ENCODE measurements at regions not wholly inside any gene's neighbourhood (a gene's known extent, or its start where the extent isn't known, plus 50 kb on each side); places are given as distances from the start of the nearest gene placed in this dataset.

DNA sequence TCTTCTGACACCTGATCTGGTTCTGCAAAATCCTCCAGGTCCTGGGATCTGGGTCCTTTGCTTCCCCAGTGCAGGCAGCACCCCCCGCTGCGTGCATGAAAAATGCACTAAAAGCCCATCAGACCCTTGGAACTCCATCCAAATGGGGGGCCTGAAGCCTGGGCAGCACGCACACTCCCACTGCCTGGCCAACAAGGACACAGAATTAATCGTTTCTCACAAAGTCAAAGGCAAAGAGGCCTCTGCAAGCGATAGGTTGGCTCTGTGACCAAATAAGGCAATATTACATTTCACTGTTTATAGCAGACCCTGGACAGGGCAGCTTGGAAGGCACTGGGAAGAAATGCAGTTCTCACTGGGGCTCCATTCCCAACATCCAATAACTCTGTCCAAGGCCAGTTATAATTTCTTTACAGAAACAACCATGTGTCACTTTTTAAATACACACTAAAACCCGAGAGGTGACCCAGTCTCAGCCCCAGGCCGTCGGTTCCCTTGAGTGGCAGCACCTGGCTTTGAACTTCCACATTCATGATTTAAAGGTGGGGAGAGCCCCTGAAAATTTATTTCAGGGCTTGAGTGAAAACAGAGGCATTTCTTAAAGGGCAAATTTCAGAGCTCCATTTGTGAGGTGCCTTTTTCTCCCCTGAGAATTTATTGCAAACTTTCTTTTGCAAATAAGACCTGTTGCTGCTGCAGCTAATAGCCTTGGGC, 114.4 kb upstream of the ANO1 start:
- Mint-ChIP-seq H3K9me3 (peaks cover 4% of the 10 kb centered on the region), H3K27me3 (ENCODE audit: low read depth) (peaks cover 12% of the 10 kb centered on the region), H3K4me1 (ENCODE audit: low read depth) (no peaks in the 10 kb centered on the region), H3K4me3 (no peak overlapping the region), H3K36me3 (ENCODE audit: insufficient read depth) (no peaks in the 10 kb centered on the region)
- DNase-seq: no peak
- no peak for ATAC-seq

DNA sequence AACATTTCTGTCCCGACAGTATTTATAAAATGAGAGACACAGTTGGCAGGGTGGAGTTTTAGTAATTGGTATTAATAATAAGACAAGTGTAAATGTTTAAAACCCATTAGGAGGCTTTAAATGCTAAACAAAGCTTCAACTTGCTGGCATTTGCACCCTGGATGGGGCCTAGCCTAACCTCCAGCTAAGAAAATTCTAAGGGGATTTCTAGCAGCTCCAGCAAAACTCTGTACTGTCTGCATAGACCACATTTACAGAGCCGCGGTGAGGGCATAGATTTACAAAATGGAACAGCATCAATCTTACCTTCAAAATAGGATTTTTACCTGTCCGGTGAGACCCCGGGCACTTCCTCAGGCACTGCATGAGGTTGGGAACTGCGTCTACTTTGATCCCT, 113.9 kb upstream of the ANO1 start:
- H3K36me3 Mint-ChIP-seq (ENCODE audit: insufficient read depth): no peaks in the 10 kb centered on the region
- H3K4me3 Mint-ChIP-seq: no peak overlapping the region
- H3K27me3 Mint-ChIP-seq (ENCODE audit: low read depth): peaks cover 12% of the 10 kb centered on the region
- DNase-seq (no peak), ATAC-seq (no peak)
- no peaks in the 10 kb centered on the region for H3K4me1 Mint-ChIP-seq (ENCODE audit: low read depth)
- no peaks in the 10 kb centered on the region for H3K9me3 Mint-ChIP-seq

DNA sequence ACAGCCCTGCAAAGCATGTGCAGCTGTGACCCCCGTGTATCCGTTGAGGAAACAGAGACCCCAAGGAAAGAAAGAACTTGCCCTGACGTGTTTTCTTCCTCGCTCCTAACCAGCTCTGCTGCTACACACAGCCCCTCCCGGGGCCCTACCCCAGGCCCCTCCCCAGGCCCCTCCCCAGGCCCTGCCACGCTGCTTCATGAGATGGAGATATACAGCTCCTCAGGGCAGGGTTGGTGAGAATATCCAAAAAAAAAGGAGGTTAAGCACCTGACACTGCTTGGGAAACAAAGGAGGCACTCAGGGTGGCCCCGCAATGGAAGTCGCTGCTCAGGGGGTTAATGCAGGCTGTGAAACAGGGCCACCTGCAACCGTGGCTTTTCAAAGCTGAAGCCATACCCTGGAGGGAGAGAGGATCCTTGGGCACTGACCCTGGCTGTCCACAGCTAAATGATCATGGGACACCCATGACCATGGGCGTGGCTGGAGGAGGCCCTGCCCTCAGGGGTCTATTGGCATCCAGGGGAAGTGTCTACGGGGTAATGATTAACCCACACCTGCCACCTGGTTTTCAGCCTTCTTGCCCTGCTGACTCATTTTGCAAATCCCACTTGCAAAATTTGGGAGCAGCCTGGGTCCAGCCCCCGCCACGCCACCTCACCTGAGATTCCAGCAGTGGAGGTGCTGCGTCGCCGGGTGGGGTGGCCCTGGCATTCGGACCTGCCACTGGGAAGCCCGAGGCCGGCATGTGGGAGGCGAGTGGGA, 112.1 kb upstream of the ANO1 start:
- Mint-ChIP-seq H3K36me3 (ENCODE audit: insufficient read depth) (no peaks in the 10 kb centered on the region), H3K4me1 (ENCODE audit: low read depth) (peaks cover 3% of the 10 kb centered on the region), H3K4me3 (no peak overlapping the region), H3K9me3 (no peaks in the 10 kb centered on the region), H3K27me3 (ENCODE audit: low read depth) (peaks cover 12% of the 10 kb centered on the region)
- DNase-seq (no peak), ATAC-seq (no peak)

DNA sequence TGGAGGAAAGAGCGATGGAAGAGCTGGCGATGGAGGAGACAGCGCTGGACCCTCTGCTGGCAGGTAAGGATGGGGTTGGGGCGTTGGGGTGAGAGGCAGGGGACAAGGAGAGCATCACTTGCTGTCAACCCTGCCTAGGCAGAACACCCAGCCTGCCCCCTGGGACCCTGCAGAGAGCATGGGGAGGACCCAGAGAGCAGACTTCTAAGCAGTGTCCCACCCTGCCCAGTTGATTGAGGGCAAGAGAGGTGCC, 111.6 kb upstream of the ANO1 start:
- no peaks in the 10 kb centered on the region for H3K9me3 Mint-ChIP-seq
- H3K4me1 Mint-ChIP-seq (ENCODE audit: low read depth): peaks cover 3% of the 10 kb centered on the region
- DNase-seq (no peak), ATAC-seq (no peak)
- no peak overlapping the region for H3K4me3 Mint-ChIP-seq
- no peaks in the 10 kb centered on the region for H3K36me3 Mint-ChIP-seq (ENCODE audit: insufficient read depth)
- peaks cover 12% of the 10 kb centered on the region for H3K27me3 Mint-ChIP-seq (ENCODE audit: low read depth)

DNA sequence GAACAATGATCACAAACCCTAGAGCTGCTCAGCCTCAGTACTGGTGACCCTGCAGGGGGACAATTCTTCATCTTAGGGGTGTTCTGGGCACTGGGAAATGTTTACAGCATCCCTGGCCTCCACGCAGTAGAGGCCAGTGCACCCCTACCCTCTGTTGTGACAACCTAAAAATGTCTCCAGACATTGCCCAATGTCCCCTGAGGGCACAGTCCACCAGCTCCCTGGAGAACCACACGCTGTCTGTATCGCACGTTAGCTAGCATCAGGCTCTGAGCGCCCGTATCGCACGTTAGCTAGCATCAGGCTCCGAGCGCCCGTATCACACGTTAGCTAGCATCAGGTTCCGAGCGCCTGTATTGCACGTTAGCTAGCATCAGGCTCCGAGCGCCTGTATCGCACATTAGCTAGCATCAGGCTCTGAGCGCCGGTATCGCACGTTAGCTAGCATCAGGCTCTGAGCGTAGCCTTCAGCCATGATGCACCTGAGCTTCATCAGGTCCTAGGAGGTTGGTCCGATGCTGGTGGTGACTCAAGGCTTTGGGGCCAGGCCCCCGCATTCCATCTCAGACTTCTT, 111.1 kb upstream of the ANO1 start:
- ATAC-seq (no peak), DNase-seq (no peak)

DNA sequence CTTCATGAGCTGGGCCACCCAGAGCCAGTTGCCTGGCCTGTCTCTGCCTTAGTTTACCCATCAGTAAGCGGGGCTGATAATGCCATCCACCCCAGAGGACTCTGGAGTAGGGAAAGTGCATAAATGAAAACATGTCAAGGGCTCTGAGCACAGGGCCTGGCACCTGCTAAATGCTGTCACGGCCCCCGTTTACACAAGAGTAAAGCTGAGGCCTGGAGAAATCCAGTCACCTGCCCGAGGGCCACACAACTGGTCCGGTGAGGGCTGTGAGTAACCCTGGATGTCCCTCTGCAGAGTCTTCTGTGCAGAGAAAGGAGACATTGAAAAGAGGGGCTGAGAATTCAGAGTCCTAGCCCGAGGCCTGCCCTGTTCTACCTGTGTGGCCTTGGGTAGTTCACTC, 110.6 kb upstream of the ANO1 start:
- peaks cover 10% of the 10 kb centered on the region for H3K27me3 Mint-ChIP-seq (ENCODE audit: low read depth)
- H3K4me3 Mint-ChIP-seq: no peak overlapping the region
- peaks cover 4% of the 10 kb centered on the region for H3K4me1 Mint-ChIP-seq (ENCODE audit: low read depth)
- DNase-seq (no peak), ATAC-seq (no peak)
- no peaks in the 10 kb centered on the region for H3K9me3 Mint-ChIP-seq
- H3K36me3 Mint-ChIP-seq (ENCODE audit: insufficient read depth): no peaks in the 10 kb centered on the region

More for the DNA sequence above, 111.1 kb upstream of the ANO1 start:
- H3K9me3 Mint-ChIP-seq: no peaks in the 10 kb centered on the region
- no peaks in the 10 kb centered on the region for H3K36me3 Mint-ChIP-seq (ENCODE audit: insufficient read depth)
- peaks cover 12% of the 10 kb centered on the region for H3K27me3 Mint-ChIP-seq (ENCODE audit: low read depth)
- H3K4me1 Mint-ChIP-seq (ENCODE audit: low read depth): peaks cover 3% of the 10 kb centered on the region
- H3K4me3 Mint-ChIP-seq: no peak overlapping the region

DNA sequence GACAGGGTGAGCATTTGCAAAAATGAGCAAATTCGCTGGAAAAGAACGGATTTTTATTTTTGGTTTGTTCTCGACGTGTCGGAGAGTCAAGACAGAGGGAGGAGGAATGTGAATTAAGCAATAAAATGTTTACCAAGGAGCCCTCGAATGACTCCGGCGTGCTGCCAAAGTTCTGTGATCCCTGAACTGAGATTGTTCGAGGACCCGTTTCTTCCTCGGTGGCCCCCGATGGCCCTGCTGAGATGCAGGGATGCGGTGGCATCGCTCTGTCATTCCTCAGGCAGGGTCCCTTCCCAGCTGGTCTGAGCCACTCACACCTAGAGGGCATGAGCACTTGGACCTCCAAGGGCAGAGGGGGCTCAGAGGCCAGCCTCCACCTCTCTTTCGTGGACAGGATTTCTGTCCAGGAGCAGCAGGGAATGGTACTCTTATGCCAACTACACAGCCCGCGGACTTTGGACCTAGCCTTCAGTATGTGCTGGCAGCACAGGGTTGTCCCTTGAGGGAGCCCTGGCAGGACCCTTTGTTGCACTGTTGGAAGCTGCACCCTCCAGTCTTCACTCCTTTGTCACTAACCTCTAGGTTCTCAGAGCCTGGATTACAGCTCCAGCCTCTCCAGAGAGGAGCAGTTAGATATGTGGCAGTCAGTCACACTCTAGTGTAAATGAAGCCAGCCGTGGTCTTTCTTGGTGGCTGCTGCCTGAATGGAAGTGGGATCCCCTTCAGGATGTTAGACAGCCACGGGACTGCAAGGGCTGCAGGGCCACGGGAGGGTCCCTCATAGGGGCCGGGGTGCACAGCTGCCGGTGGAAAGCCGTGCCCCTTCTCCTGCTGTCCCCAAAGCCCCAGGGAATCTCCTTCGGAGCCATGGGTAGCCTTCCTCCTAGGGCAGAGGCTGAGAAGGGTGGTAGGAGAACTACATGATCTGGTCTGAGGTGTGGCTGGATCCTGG, 109.4 kb upstream of the ANO1 start:
- Mint-ChIP-seq H3K36me3 (ENCODE audit: insufficient read depth) (no peaks in the 10 kb centered on the region), H3K27me3 (ENCODE audit: low read depth) (peaks cover 10% of the 10 kb centered on the region), H3K9me3 (no peaks in the 10 kb centered on the region), H3K4me3 (no peak overlapping the region), H3K4me1 (ENCODE audit: low read depth) (peaks cover 6% of the 10 kb centered on the region)
- ATAC-seq (no peak), DNase-seq (no peak)

DNA sequence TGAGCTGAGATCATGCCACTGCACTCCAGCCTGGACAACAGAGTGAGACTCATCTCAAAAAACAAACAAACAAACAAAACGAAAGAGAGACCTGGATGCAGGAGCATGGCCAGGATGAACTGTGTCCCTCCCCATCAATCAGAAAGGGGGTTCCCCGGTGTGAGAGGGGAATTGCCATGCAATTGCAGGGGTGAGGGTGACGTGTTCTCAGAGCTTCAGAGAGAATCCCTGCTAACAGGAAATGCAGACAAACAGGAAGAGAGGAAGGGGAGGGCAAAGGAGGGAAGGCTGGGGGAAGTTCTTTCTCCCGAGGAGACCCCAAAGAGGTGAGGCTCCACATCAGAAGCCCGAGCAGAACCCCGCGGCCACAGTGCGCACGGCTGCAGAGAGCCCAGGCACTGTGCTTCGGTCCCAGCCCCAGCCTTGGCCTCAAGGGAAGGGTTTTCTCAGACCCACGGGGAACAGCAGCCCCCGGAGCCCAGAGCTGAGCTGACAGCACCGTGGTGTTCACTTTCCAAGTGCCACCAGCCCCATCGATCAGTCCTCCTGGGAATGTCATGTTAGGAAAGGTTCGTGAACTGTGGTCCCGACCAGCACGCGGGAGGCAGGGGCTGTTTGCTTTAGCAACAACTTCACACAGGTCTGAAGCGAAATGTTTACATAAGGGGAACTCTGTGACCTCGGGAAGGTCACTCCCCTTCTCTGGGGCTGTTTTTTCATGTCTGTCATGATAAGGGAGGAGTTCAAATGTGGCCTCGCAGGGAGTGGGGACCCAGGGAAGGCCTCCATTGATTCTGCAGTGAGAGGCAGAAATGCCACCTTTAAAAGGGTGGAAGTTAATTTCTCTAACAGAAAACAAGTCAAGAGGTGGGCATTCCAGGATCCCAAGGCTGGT, 108.0 kb upstream of the ANO1 start:
- no peaks in the 10 kb centered on the region for H3K36me3 Mint-ChIP-seq (ENCODE audit: insufficient read depth)
- no peak overlapping the region for H3K4me3 Mint-ChIP-seq
- ATAC-seq: no peak
- H3K27me3 Mint-ChIP-seq (ENCODE audit: low read depth): peaks cover 10% of the 10 kb centered on the region
- no peaks in the 10 kb centered on the region for H3K9me3 Mint-ChIP-seq
- DNase-seq: no peak
- H3K4me1 Mint-ChIP-seq (ENCODE audit: low read depth): peaks cover 6% of the 10 kb centered on the region

DNA sequence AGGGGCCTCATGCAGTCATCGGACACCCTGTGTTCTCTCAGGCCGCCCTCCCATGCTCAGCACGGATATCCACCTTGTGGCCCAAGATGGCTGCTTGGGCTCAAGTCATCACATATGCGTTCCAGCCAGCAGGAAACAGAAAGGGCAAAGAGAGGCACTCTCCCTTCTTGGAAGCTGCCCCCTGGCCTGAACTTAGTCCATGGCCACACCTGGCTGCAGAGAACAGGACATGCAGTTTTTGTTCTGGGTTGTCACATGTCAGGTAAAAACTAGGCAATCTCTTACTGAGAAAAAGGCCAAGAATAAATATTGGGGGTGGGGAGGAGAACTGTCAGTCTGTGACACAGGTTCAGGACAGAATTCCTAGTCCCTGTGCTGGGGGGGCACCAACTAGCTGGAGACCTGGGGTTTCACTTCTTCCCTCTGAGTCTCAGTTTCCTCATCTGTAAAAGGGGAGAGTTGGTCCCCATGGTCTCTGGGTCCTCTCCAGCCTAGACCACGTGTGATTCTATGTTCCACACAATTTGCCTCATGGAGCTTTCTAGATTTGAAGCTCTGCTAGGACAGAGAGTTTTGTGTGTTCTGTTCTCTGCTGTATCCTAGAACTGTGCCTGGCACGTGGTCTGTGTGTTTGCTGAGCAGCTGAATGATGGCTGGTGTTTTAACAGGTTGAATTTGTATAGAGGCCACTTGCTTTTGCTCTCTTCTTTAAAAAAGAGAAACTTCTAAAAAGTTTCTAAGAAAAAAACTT, 107.2 kb upstream of the ANO1 start:
- H3K4me3 Mint-ChIP-seq: no peak overlapping the region
- no peaks in the 10 kb centered on the region for H3K9me3 Mint-ChIP-seq
- peaks cover 10% of the 10 kb centered on the region for H3K27me3 Mint-ChIP-seq (ENCODE audit: low read depth)
- ATAC-seq (no peak), DNase-seq (no peak)
- no peaks in the 10 kb centered on the region for H3K36me3 Mint-ChIP-seq (ENCODE audit: insufficient read depth)
- peaks cover 6% of the 10 kb centered on the region for H3K4me1 Mint-ChIP-seq (ENCODE audit: low read depth)

DNA sequence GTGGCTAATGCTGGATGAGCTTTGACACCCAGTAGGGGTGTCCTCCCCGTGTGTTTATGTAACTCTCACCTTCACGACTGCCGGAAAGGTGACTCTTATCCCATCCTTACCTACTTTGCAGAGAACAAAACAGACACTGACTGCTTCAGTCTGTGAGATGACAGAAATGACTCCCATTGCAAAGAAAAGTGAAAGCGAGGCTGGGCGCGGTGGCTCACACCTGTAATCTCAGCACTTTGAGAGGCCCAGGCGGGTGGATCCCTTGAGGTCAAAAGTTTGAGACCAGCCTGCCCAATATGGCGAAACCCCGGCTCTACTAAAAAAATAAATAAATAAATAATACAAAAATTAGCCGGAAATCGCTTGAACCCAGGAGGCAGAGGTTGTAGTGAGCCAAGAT, 106.4 kb upstream of the ANO1 start:
- ATAC-seq: peak in 1 of 2 donors; percentile 18
- no peak overlapping the region for H3K4me3 Mint-ChIP-seq
- H3K36me3 Mint-ChIP-seq (ENCODE audit: insufficient read depth): no peaks in the 10 kb centered on the region
- no peak for DNase-seq
- peaks cover 6% of the 10 kb centered on the region for H3K4me1 Mint-ChIP-seq (ENCODE audit: low read depth)
- no peaks in the 10 kb centered on the region for H3K9me3 Mint-ChIP-seq
- peaks cover 10% of the 10 kb centered on the region for H3K27me3 Mint-ChIP-seq (ENCODE audit: low read depth)

DNA sequence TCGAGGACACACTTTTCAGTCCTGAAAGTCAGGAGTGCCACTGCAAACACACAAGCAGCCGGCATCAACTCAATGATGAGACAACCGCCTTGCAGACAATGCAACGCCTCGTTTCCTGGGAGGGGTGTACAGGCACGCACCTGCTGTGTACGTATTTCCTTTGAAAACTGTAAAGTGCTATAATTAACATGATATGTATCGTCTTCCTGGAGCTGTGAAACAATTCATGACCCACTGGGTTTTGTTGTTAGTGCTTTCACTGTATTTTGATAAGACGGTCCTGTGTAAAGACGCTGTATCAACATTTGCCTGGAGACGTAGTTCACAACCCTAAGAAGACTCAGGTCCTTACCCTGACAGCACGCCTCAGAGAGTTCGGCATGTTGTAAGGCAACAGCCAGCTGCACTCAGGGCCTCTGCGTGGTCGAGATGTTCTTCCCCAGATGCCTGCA, 105.7 kb upstream of the ANO1 start:
- Mint-ChIP-seq H3K4me1 (ENCODE audit: low read depth) (peaks cover 6% of the 10 kb centered on the region), H3K36me3 (ENCODE audit: insufficient read depth) (no peaks in the 10 kb centered on the region), H3K4me3 (no peak overlapping the region), H3K9me3 (no peaks in the 10 kb centered on the region), H3K27me3 (ENCODE audit: low read depth) (peaks cover 10% of the 10 kb centered on the region)
- ATAC-seq (no peak), DNase-seq (no peak)

DNA sequence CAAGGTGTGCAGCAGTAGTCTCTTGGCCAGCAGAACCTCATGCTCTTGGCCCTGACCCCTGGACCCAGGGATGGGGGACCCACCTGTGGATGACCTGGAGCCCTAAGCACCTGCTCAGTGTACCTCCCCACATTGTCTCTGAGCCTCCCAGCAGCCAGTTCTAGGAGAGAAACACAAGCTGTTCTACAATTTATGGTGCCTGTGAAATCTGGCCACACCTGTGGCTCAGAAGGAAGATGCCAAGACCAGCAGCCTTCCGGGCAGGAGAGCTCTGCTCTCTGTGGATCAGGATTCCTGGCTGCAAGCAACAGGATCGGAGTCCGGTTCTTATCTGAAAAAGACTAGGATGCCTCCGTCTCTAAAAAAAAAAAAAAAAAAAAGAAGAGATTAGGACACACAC, 103.6 kb upstream of the ANO1 start:
- Mint-ChIP-seq H3K27me3 (ENCODE audit: low read depth) (peaks cover 12% of the 10 kb centered on the region), H3K9me3 (no peaks in the 10 kb centered on the region), H3K4me1 (ENCODE audit: low read depth) (peaks cover 6% of the 10 kb centered on the region), H3K4me3 (no peak overlapping the region), H3K36me3 (ENCODE audit: insufficient read depth) (no peaks in the 10 kb centered on the region)
- DNase-seq: no peak
- no peak for ATAC-seq

DNA sequence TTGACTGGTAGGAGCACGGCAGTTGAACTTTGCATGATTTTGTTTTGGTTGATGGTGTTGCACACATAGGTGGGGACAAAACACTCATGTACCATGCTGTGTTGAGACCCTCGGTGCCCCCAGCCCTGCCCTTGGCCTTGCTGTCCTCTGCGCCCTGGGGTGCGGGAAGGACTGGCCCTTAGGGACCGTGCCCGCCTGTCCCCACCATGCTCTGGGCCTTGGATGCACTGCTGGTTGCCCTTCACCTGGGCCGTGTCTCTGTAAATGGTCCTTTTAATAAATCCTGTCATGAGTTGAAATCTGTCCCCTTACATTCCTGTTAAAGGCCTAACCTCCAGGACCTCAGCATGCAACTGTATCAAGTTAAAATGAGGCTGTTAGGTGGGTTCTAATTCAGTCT, 102.3 kb upstream of the ANO1 start:
- Mint-ChIP-seq H3K27me3 (ENCODE audit: low read depth) (peaks cover 5% of the 10 kb centered on the region), H3K9me3 (no peaks in the 10 kb centered on the region), H3K4me1 (ENCODE audit: low read depth) (peaks cover 3% of the 10 kb centered on the region), H3K4me3 (no peak overlapping the region), H3K36me3 (ENCODE audit: insufficient read depth) (no peaks in the 10 kb centered on the region)
- DNase-seq: no peak
- ATAC-seq: no peak

Data from activated T-cell treated with anti-CD3 and anti-CD28 coated beads, Interleukin-2, amount 50 U/mL, for 4 hours (primary cell).